ENCODE measurements at regions not wholly inside any gene's neighbourhood (a gene's known extent, or its start where the extent isn't known, plus 50 kb on each side); places are given as distances from the start of the nearest gene placed in this dataset.

DNA sequence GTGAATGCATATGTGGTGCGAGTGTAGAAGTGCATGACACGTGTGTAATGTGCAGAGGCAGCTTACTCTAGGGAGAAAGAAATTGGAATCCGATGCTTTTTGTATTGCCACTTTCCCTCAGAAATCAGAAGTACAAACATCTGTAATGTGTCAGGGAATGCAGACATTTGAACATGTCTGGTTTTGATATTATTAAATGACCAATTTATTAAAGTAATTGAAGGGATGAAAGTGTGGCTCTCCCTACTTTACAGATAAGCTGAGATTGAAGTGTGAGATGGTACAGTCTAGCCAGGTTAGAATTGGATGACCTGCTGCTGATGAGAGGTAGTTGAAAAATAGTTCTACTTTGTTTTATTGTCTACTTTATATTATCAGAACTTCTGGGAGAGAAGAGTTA is 74.5 kb upstream of the NT5C1B start:
- TF ChIP-seq, protein P1, sequence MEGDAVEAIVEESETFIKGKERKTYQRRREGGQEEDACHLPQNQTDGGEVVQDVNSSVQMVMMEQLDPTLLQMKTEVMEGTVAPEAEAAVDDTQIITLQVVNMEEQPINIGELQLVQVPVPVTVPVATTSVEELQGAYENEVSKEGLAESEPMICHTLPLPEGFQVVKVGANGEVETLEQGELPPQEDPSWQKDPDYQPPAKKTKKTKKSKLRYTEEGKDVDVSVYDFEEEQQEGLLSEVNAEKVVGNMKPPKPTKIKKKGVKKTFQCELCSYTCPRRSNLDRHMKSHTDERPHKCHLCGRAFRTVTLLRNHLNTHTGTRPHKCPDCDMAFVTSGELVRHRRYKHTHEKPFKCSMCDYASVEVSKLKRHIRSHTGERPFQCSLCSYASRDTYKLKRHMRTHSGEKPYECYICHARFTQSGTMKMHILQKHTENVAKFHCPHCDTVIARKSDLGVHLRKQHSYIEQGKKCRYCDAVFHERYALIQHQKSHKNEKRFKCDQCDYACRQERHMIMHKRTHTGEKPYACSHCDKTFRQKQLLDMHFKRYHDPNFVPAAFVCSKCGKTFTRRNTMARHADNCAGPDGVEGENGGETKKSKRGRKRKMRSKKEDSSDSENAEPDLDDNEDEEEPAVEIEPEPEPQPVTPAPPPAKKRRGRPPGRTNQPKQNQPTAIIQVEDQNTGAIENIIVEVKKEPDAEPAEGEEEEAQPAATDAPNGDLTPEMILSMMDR (conservative IDR thresholded peaks at IDR 0.05; ENCODE audit: low read length), result no peak
- TF ChIP-seq EZH2phosphoT487 (IDR thresholded peaks at IDR 0.05; ENCODE audit: borderline replicate concordance), result no peak

All from Loucy (cell line).